ENCODE measurements at regions not wholly inside any gene's neighbourhood (a gene's known extent, or its start where the extent isn't known, plus 50 kb on each side); places are given as distances from the start of the nearest gene placed in this dataset.

- ChIA-PET CTCF (no interaction called here), SMC1A (ENCODE audit: uncharacterized antibody, unreplicated experiment) (no interaction called here), RAD21 (ENCODE audit: unreplicated experiment) (no interaction called here), POLR2A (no interaction called here)
- in situ Hi-C loops (cut with MboI) (no loop called here), intact Hi-C loops (cut with micrococcal nuclease; ENCODE audit: unreplicated experiment) (no loop called here)
- Histone ChIP-seq H3K27ac (ENCODE audit: control insufficient read depth, insufficient read depth) (no peak overlapping the region), H2AFZ (ENCODE audit: control insufficient read depth, low read depth, low read length) (no peak overlapping the region), H3K36me3 (ENCODE audit: control insufficient read depth in 2 of 2, insufficient read depth in 2 of 2, low read length in 1 of 2) (no peaks in the 10 kb centered on the region), H3K9me3 (replicated peaks; ENCODE audit: control insufficient read depth, insufficient read depth, low read length) (no peaks in the 10 kb centered on the region), H3K4me1 (ENCODE audit: control insufficient read depth, insufficient read depth, low read length) (no peaks in the 10 kb centered on the region), H3K79me2 (ENCODE audit: control insufficient read depth, insufficient read depth, low read length) (no peaks in the 10 kb centered on the region), H4K20me1 (ENCODE audit: control insufficient read depth, insufficient read depth) (no peaks in the 10 kb centered on the region), H3K9ac (ENCODE audit: control insufficient read depth, insufficient read depth, low read length) (no peak overlapping the region), H3K27me3 (replicated peaks in 1 of 2; ENCODE audit: control insufficient read depth in 2 of 2, insufficient read depth in 2 of 2, low read length in 1 of 2) (no peaks in the 10 kb centered on the region; a peak in 1 of 4 replicates), H3K4me3 (no peak overlapping the region), H3K4me2 (ENCODE audit: control insufficient read depth, insufficient read depth) (no peak overlapping the region)
- TF ChIP-seq HCFC1 (IDR thresholded peaks at IDR 0.05; ENCODE audit: low read length) (no peak), MEF2A (IDR thresholded peaks at IDR 0.05; ENCODE audit: insufficient read depth, low read depth, low read length) (no peak), STAT1 (conservative IDR thresholded peaks at IDR 0.05) (no peak), YBX1 (IDR thresholded peaks at IDR 0.05) (no peak), KLF5 (IDR thresholded peaks at IDR 0.05; ENCODE audit: partially characterized antibody) (no peak), NFIC (IDR thresholded peaks at IDR 0.05; ENCODE audit: low read depth, low read length) (no peak), KDM1A (IDR thresholded peaks at IDR 0.05; ENCODE audit: borderline replicate concordance) (no peak), SIX5 (IDR thresholded peaks at IDR 0.05; ENCODE audit: low read depth, low read length, severe bottlenecking) (no peak), ZBTB40 (IDR thresholded peaks at IDR 0.05; ENCODE audit: borderline replicate concordance) (no peak), GABPA (IDR thresholded peaks at IDR 0.05; ENCODE audit: low read depth) (no peak), NRF1 (conservative IDR thresholded peaks at IDR 0.05; ENCODE audit: low read depth, low read length) (no peak), ZBTB33 (IDR thresholded peaks at IDR 0.05) (no peak)
- TF ChIP-seq, protein P1, sequence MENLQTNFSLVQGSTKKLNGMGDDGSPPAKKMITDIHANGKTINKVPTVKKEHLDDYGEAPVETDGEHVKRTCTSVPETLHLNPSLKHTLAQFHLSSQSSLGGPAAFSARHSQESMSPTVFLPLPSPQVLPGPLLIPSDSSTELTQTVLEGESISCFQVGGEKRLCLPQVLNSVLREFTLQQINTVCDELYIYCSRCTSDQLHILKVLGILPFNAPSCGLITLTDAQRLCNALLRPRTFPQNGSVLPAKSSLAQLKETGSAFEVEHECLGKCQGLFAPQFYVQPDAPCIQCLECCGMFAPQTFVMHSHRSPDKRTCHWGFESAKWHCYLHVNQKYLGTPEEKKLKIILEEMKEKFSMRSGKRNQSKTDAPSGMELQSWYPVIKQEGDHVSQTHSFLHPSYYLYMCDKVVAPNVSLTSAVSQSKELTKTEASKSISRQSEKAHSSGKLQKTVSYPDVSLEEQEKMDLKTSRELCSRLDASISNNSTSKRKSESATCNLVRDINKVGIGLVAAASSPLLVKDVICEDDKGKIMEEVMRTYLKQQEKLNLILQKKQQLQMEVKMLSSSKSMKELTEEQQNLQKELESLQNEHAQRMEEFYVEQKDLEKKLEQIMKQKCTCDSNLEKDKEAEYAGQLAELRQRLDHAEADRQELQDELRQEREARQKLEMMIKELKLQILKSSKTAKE (IDR thresholded peaks at IDR 0.05; ENCODE audit: low read depth, poor library complexity, severe bottlenecking), result no peak
- ATAC-seq, result no peak
- DNase-seq (ENCODE audit: low read depth, low spot score), result no peak
- FAIRE-seq, result no peak
- BruUV-seq (replicated peaks), result no TSS peak
- WGBS (ENCODE audit: insufficient coverage, insufficient replicate concordance, low lambda C conversion rate, missing lambda C conversion rate), result 24% methylated on average over 3 of the region's 3 CpGs
Observed at GRCh38 chr3:102297072-102297658, 137.7 kb upstream of the ZPLD1 start.
